ENCODE measurements at regions not wholly inside any gene's neighbourhood (a gene's known extent, or its start where the extent isn't known, plus 50 kb on each side); places are given as distances from the start of the nearest gene placed in this dataset.

DNA sequence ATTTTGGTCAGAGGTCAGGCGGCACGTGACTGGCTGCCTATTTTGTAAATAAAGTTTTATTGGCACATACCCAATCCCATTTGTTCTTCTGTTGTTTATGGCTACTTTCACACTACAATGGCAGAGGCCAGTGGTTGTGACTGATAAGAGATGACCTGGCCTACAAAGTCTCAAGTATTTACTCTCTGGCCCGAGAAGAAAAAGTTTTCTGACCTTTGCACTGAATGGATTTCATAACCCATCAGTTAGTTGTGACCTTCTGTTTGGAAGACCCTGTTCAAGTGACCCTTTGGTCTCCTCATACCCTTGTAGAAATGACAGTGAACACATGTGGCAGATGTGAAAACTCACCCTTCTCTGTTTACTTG is 121.4 kb upstream of the MGAT5 start:
- no peaks in the 10 kb centered on the region for H3K27me3 ChIP-seq (ENCODE audit: control insufficient read depth in 2 of 2, insufficient read depth in 2 of 2, low read length in 2 of 2)
- H3K9ac ChIP-seq (ENCODE audit: insufficient read depth in 1 of 2, low read depth in 2 of 2, low read length in 2 of 2) = no peak overlapping the region
- ChIA-PET CTCF (ENCODE audit: low intra/inter-chr PET ratio) (interaction anchor here (0.5 kb wide), 1 partner anchor 18 kb away, joined by 3 read pairs; no protein-coding TSS in a partner anchor), POLR2A (interaction anchor here (1.0 to 1.3 kb wide), 2 partner anchors 10 to 17 kb away, joined by 3 read pairs; no protein-coding TSS in a partner anchor)
- intact Hi-C loops (cut with micrococcal nuclease) (no loop called here), in situ Hi-C loops (cut with MboI) (no loop called here)
- H3K9me3 ChIP-seq (replicated peaks; ENCODE audit: control insufficient read depth, insufficient read depth, low read depth, low read length) = no peaks in the 10 kb centered on the region
- no peak overlapping the region for H3K4me2 ChIP-seq (ENCODE audit: insufficient read depth, low read length)
- BruUV-seq (replicated peaks) = no TSS peak
- H3K79me2 ChIP-seq (ENCODE audit: control insufficient read depth, insufficient read depth, low read length) = no peaks in the 10 kb centered on the region; the same call in 2 of the 3 replicates
- no peak overlapping the region; the same call in 2 of the 3 replicates for H3K27ac ChIP-seq (ENCODE audit: extremely low read depth, low read depth, low read length)
- H3K4me1 ChIP-seq (replicated peaks in 1 of 2; ENCODE audit: control insufficient read depth in 2 of 2, insufficient read depth in 2 of 2, low read length in 2 of 2) = peaks cover 0 to 19% of the 10 kb centered on the region in 2 experiments; a peak in 4 of 5 replicates
- no peak overlapping the region for H2AFZ ChIP-seq (ENCODE audit: low read depth, low read length)
- 15% methylated on average over 3 of the region's 3 CpGs for WGBS (ENCODE audit: insufficient coverage, low coverage, missing lambda C conversion rate)
- peak in 1 of 4 experiments; percentile 52 for DNase-seq (ENCODE audit: extremely low read depth in 1 of 4, low spot score in 3 of 4)
- no peaks in the 10 kb centered on the region; the same call in 1 of the 2 replicates for H4K20me1 ChIP-seq (replicated peaks; ENCODE audit: control insufficient read depth, insufficient read depth, low read length)
- no peak overlapping the region for H3K4me3 ChIP-seq
- FAIRE-seq = peak; percentile 26
- H3K36me3 ChIP-seq (ENCODE audit: control insufficient read depth, insufficient read depth, low read length) = no peaks in the 10 kb centered on the region
- peak; percentile 84 for ATAC-seq
- H3K9me1 ChIP-seq (ENCODE audit: control insufficient read depth, insufficient read depth, low read length) = no peaks in the 10 kb centered on the region
- TF ChIP-seq FOSL1 (tag; conservative IDR thresholded peaks at IDR 0.05) (peak; percentile 44; the same call in 1 of the 2 replicates), BCOR (IDR thresholded peaks at IDR 0.05) (no peak), GTF3C2 (IDR thresholded peaks at IDR 0.05; ENCODE audit: borderline replicate concordance, extremely low read depth, insufficient read length) (no peak), EP300 (IDR thresholded peaks at IDR 0.05; ENCODE audit: low read length) (peak; percentile 54), SRF (CRISPR knock-in tag; IDR thresholded peaks at IDR 0.05) (no peak), RUNX1 (IDR thresholded peaks at IDR 0.05; ENCODE audit: low read depth) (no peak), SREBF2 (CRISPR knock-in tag; IDR thresholded peaks at IDR 0.05) (no peak), EHMT2 (IDR thresholded peaks at IDR 0.05) (no peak), ATF1 (CRISPR knock-in tag; IDR thresholded peaks at IDR 0.05) (no peak), ATF1 (tag; IDR thresholded peaks at IDR 0.05) (no peak), ZNF407 (IDR thresholded peaks at IDR 0.05; ENCODE audit: low read depth) (no peak)
- TF ChIP-seq, protein P1, sequence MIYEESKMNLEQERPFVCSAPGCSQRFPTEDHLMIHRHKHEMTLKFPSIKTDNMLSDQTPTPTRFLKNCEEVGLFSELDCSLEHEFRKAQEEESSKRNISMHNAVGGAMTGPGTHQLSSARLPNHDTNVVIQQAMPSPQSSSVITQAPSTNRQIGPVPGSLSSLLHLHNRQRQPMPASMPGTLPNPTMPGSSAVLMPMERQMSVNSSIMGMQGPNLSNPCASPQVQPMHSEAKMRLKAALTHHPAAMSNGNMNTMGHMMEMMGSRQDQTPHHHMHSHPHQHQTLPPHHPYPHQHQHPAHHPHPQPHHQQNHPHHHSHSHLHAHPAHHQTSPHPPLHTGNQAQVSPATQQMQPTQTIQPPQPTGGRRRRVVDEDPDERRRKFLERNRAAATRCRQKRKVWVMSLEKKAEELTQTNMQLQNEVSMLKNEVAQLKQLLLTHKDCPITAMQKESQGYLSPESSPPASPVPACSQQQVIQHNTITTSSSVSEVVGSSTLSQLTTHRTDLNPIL (CRISPR knock-in tag; IDR thresholded peaks at IDR 0.05) = no peak
